ENCODE measurements at regions not wholly inside any gene's neighbourhood (a gene's known extent, or its start where the extent isn't known, plus 50 kb on each side); places are given as distances from the start of the nearest gene placed in this dataset.

DNA sequence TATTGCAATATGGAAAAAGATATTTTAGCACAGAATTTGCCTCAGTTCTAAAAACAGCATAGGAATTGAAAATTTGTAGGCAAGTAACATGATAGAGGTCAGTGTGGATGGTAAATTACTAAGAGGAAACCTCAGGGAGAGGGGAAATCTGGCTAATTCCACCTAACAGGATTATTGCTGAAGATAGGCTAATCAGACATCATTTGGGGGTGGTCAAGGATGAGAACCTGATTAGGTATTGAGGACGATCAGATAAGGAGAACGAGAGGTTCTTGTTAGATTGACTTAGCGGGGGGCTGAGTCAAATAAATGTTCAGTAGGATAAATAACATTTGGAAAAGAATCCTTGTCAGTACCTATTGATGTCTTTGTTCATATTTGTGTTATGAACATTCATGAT lies 543.2 kb upstream of the LRRTM4 start:
- 38 to 69% methylated on average over 3 of the region's 3 CpGs for WGBS, 2 donors
- H3K27ac ChIP-seq = no peak overlapping the region
- DNase-seq = no peak
- no peak for TF ChIP-seq POLR2A (IDR thresholded peaks at IDR 0.05)
- TF ChIP-seq, protein P1, sequence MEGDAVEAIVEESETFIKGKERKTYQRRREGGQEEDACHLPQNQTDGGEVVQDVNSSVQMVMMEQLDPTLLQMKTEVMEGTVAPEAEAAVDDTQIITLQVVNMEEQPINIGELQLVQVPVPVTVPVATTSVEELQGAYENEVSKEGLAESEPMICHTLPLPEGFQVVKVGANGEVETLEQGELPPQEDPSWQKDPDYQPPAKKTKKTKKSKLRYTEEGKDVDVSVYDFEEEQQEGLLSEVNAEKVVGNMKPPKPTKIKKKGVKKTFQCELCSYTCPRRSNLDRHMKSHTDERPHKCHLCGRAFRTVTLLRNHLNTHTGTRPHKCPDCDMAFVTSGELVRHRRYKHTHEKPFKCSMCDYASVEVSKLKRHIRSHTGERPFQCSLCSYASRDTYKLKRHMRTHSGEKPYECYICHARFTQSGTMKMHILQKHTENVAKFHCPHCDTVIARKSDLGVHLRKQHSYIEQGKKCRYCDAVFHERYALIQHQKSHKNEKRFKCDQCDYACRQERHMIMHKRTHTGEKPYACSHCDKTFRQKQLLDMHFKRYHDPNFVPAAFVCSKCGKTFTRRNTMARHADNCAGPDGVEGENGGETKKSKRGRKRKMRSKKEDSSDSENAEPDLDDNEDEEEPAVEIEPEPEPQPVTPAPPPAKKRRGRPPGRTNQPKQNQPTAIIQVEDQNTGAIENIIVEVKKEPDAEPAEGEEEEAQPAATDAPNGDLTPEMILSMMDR (IDR thresholded peaks at IDR 0.05) = no peak
- H3K27me3 ChIP-seq = no peaks in the 10 kb centered on the region
- no peak overlapping the region for H3K4me3 ChIP-seq
- H3K36me3 ChIP-seq (ENCODE audit: low read depth, missing control alignments) = no peaks in the 10 kb centered on the region
- intact Hi-C loops (cut with DNase I; ENCODE audit: low total_unique reads) = no loop called here
- H3K4me1 ChIP-seq = no peaks in the 10 kb centered on the region
- no peaks in the 10 kb centered on the region for H3K9me3 ChIP-seq

DNA sequence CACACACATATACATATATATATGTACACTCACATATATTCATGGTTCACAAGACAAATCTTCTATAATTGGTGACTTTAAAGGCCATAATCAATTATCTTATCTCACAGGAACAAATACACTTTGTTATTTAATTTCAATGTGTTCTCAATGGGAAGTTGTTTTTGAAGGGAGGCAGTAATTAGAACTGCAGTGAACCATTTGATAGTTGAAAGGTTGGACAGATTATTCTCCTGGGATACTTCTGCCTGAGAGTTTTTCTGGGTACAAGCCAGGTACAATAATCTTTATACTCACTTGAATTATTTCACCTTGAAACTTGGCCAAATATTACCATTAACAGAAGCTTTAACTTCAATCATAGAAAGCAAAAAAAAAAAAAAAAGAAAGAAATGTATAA lies 546.6 kb upstream of the LRRTM4 start:
- Histone ChIP-seq H3K9me3 (no peaks in the 10 kb centered on the region), H3K4me1 (no peaks in the 10 kb centered on the region), H3K27ac (no peak overlapping the region), H3K36me3 (ENCODE audit: low read depth, missing control alignments) (no peaks in the 10 kb centered on the region), H3K4me3 (no peak overlapping the region), H3K27me3 (no peaks in the 10 kb centered on the region)
- no peak for DNase-seq
- TF ChIP-seq, protein P1 (IDR thresholded peaks at IDR 0.05) = no peak
- no peak for TF ChIP-seq POLR2A (IDR thresholded peaks at IDR 0.05)
- intact Hi-C loops (cut with DNase I; ENCODE audit: low total_unique reads) = no loop called here

DNA sequence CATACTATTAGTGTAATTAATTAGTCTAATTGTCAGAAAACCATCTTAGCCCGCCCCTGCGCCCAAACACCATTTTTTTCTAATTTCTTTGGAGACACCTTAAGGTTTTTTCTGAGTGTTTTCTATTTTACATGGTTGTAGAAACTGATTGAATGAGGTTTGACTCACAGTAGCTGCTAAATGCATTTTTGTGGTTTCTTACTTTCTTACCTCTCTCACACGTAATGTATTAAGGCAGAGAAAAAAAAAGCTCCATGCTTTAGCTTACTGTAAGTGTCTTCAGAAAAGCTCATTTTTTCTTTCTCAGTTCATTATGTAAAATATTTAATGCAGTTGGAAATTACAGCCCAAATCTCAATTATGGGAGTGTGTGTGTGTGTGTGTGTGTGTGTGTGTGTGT lies 548.5 kb upstream of the LRRTM4 start:
- no peaks in the 10 kb centered on the region for H3K9me3 ChIP-seq
- intact Hi-C loops (cut with DNase I; ENCODE audit: low total_unique reads) = no loop called here
- WGBS, 2 donors = 88 to 92% methylated on average over 3 of the region's 3 CpGs

DNA sequence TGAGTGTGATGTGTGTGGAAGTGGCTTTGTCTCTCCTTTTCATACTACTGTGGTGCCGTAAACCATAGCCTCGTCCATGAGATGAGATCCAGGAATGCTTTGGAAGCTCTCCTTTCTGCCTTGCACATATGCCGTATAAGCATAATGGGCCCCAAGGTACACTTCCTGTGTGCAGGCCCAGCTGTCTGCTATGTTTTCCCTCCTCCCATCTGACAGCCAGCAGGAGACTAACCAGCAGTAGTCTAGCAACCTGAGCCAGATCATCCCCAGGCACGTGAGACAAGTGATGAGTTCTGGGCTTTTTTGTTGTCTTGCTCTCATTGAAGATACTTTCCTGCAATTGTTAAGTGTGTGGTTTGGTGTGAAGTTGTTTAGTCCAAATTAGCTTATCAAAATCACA lies 555.5 kb upstream of the LRRTM4 start:
- DNase-seq = no peak
- no peaks in the 10 kb centered on the region for H3K27me3 ChIP-seq
- TF ChIP-seq, protein P1 (IDR thresholded peaks at IDR 0.05) = no peak
- no peak for TF ChIP-seq POLR2A (IDR thresholded peaks at IDR 0.05)
- intact Hi-C loops (cut with DNase I; ENCODE audit: low total_unique reads) = no loop called here
- H3K36me3 ChIP-seq (ENCODE audit: low read depth, missing control alignments) = no peaks in the 10 kb centered on the region
- 63 to 81% methylated on average over 4 of the region's 4 CpGs for WGBS, 2 donors
- no peak overlapping the region for H3K27ac ChIP-seq
- no peaks in the 10 kb centered on the region for H3K9me3 ChIP-seq
- no peaks in the 10 kb centered on the region for H3K4me1 ChIP-seq
- H3K4me3 ChIP-seq = no peak overlapping the region

More for the DNA sequence above, 548.5 kb upstream of the LRRTM4 start:
- Histone ChIP-seq H3K4me3 (no peak overlapping the region), H3K27me3 (no peaks in the 10 kb centered on the region), H3K36me3 (ENCODE audit: low read depth, missing control alignments) (no peaks in the 10 kb centered on the region), H3K4me1 (no peaks in the 10 kb centered on the region), H3K27ac (no peak overlapping the region)
- DNase-seq = no peak
- TF ChIP-seq POLR2A (IDR thresholded peaks at IDR 0.05) = no peak
- TF ChIP-seq, protein P1 (IDR thresholded peaks at IDR 0.05) = no peak

GRCh38 chr2:78082555-78082954 lies 560.4 kb upstream of the LRRTM4 start:
- H3K4me3 ChIP-seq = no peak overlapping the region
- no peak overlapping the region for H3K27ac ChIP-seq
- H3K4me1 ChIP-seq = no peaks in the 10 kb centered on the region
- no peaks in the 10 kb centered on the region for H3K27me3 ChIP-seq
- no peaks in the 10 kb centered on the region for H3K9me3 ChIP-seq
- TF ChIP-seq POLR2A (IDR thresholded peaks at IDR 0.05) = no peak
- TF ChIP-seq, protein P1 (IDR thresholded peaks at IDR 0.05) = no peak
- WGBS, 2 donors = 89 to 92% methylated on average over 2 of the region's 2 CpGs
- intact Hi-C loops (cut with DNase I; ENCODE audit: low total_unique reads) = no loop called here
- no peak for DNase-seq
- no peaks in the 10 kb centered on the region for H3K36me3 ChIP-seq (ENCODE audit: low read depth, missing control alignments)

Data from testis (tissue), 2 donors.